ENCODE measurements at regions not wholly inside any gene's neighbourhood (a gene's known extent, or its start where the extent isn't known, plus 50 kb on each side); places are given as distances from the start of the nearest gene placed in this dataset.

DNA sequence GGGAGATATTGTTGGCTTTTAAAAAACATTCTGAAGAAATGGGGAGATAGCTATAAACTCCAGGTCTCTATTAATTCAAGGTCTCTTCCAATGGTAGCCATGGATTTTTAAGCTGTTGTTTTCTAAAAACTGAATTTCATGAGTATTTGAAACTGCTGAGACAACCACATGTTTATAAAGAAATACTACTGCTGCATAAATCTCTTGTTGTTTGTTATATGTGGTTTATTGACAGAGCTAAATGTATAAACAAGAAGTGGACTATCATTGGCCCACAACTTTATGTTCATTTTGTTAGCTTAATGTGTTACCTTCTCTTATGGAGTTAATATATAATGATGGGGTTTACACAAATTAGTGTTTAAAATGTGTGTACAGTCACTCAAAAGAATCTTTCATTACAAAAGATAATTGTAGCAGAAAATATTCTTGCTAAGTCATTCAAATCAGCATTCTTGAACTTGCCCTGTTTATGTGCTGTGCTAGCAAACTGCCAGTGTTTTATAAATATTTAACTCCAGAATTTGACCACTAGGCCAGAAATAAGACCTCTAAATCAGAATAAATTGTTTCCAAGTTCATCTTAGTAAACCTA lies 242.1 kb downstream of the TMX3 start:
- TF ChIP-seq, protein P1, sequence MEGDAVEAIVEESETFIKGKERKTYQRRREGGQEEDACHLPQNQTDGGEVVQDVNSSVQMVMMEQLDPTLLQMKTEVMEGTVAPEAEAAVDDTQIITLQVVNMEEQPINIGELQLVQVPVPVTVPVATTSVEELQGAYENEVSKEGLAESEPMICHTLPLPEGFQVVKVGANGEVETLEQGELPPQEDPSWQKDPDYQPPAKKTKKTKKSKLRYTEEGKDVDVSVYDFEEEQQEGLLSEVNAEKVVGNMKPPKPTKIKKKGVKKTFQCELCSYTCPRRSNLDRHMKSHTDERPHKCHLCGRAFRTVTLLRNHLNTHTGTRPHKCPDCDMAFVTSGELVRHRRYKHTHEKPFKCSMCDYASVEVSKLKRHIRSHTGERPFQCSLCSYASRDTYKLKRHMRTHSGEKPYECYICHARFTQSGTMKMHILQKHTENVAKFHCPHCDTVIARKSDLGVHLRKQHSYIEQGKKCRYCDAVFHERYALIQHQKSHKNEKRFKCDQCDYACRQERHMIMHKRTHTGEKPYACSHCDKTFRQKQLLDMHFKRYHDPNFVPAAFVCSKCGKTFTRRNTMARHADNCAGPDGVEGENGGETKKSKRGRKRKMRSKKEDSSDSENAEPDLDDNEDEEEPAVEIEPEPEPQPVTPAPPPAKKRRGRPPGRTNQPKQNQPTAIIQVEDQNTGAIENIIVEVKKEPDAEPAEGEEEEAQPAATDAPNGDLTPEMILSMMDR (conservative IDR thresholded peaks at IDR 0.05 in 1 of 2, IDR thresholded peaks at IDR 0.05 in 1 of 2; ENCODE audit: extremely low read depth in 1 of 2, insufficient read depth in 1 of 2, low read depth in 1 of 2, low read length in 2 of 2), result no peak
- TF ChIP-seq EZH2 (IDR thresholded peaks at IDR 0.05; ENCODE audit: borderline replicate concordance, low read length), result no peak

Measured in mammary epithelial cell (primary cell).